ENCODE measurements at regions not wholly inside any gene's neighbourhood (a gene's known extent, or its start where the extent isn't known, plus 50 kb on each side); places are given as distances from the start of the nearest gene placed in this dataset.

DNA sequence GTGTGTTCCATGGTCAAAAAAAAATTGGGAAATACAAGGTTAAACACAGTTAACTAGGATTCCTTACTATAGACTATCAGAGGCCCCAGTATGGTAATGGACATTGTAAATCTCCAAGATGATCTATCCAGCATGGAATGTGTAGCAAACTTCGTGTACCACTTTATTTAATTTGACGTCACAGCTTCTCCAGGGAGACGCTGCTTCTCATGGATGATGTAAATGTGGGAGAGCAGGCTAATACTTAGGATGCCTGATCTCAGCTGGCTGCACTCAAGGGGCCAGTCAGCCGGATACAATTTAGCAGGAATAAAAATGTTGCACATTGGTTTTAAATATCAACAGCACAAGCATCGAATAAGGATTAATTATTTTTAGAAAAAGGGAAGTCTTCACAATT lies 111.7 kb upstream of the HPF1 start:
- TF ChIP-seq EZH2 (IDR thresholded peaks at IDR 0.05; ENCODE audit: low read depth), result no peak
- no peak for TF ChIP-seq CTCF (conservative IDR thresholded peaks at IDR 0.05)
- Histone ChIP-seq H3K4me1 (replicated peaks; ENCODE audit: insufficient read depth) (no peaks in the 10 kb centered on the region), H3K4me3 (no peak overlapping the region), H3K4me2 (no peak overlapping the region), H3K79me2 (ENCODE audit: low read depth) (no peaks in the 10 kb centered on the region), H3K27me3 (ENCODE audit: insufficient read depth, low read depth) (no peaks in the 10 kb centered on the region), H3K27ac (no peak overlapping the region), H3K36me3 (ENCODE audit: low read depth) (no peaks in the 10 kb centered on the region), H2AFZ (no peak overlapping the region), H3K9me3 (ENCODE audit: insufficient read depth, low read depth) (no peaks in the 10 kb centered on the region), H3F3A (ENCODE audit: insufficient read depth, low read depth) (no peaks in the 10 kb centered on the region), H4K20me1 (ENCODE audit: insufficient read depth) (no peaks in the 10 kb centered on the region), H3K9me2 (ENCODE audit: insufficient read depth) (no peaks in the 10 kb centered on the region)
- DNase-seq, result no peak
- intact Hi-C loops (cut with micrococcal nuclease; ENCODE audit: unreplicated experiment), result no loop called here
- BruUV-seq (replicated peaks), result no TSS peak
- ChIA-PET CTCF (no interaction called here), POLR2A (ENCODE audit: unreplicated experiment) (interaction anchor here (0.6 kb wide), 1 partner anchor 1581 kb away, joined by 3 read pairs; no protein-coding TSS in a partner anchor)

- Histone ChIP-seq H3K4me2 (no peak overlapping the region), H3K4me1 (replicated peaks; ENCODE audit: insufficient read depth) (no peaks in the 10 kb centered on the region), H2AFZ (no peak overlapping the region), H3K4me3 (no peak overlapping the region), H3K36me3 (ENCODE audit: low read depth) (no peaks in the 10 kb centered on the region), H3K9me3 (ENCODE audit: insufficient read depth, low read depth) (no peaks in the 10 kb centered on the region), H3K79me2 (ENCODE audit: low read depth) (no peaks in the 10 kb centered on the region), H3K27me3 (ENCODE audit: insufficient read depth, low read depth) (no peaks in the 10 kb centered on the region), H3F3A (ENCODE audit: insufficient read depth, low read depth) (no peaks in the 10 kb centered on the region), H3K27ac (no peak overlapping the region), H3K9me2 (ENCODE audit: insufficient read depth) (no peaks in the 10 kb centered on the region), H4K20me1 (ENCODE audit: insufficient read depth) (no peaks in the 10 kb centered on the region)
- no peak for DNase-seq
- ChIA-PET CTCF (no interaction called here), POLR2A (ENCODE audit: unreplicated experiment) (no interaction called here)
- no TSS peak for BruUV-seq (replicated peaks)
- intact Hi-C loops (cut with micrococcal nuclease; ENCODE audit: unreplicated experiment), result no loop called here
- TF ChIP-seq CTCF (conservative IDR thresholded peaks at IDR 0.05), result no peak
- TF ChIP-seq EZH2 (IDR thresholded peaks at IDR 0.05; ENCODE audit: low read depth), result no peak
Observed at GRCh38 chr4:169861593-169861992, 103.8 kb upstream of the HPF1 start.

- no peak overlapping the region for H3K27ac ChIP-seq
- no peak overlapping the region for H3K4me3 ChIP-seq
- no peaks in the 10 kb centered on the region for H3F3A ChIP-seq (ENCODE audit: insufficient read depth, low read depth)
- intact Hi-C loops (cut with micrococcal nuclease; ENCODE audit: unreplicated experiment), result no loop called here
- H3K4me2 ChIP-seq, result no peak overlapping the region
- no peaks in the 10 kb centered on the region for H3K36me3 ChIP-seq (ENCODE audit: low read depth)
- H3K9me2 ChIP-seq (ENCODE audit: insufficient read depth), result no peaks in the 10 kb centered on the region
- TF ChIP-seq EZH2 (IDR thresholded peaks at IDR 0.05; ENCODE audit: low read depth), result no peak
- no peak for TF ChIP-seq CTCF (conservative IDR thresholded peaks at IDR 0.05)
- H2AFZ ChIP-seq, result no peak overlapping the region
- H3K79me2 ChIP-seq (ENCODE audit: low read depth), result no peaks in the 10 kb centered on the region
- CTCF ChIA-PET, result no interaction called here
- POLR2A ChIA-PET (ENCODE audit: unreplicated experiment), result interaction anchor here (0.5 kb wide), 2 partner anchors 25 to 79 kb away, joined by 4 to 7 read pairs; no protein-coding TSS in a partner anchor
- H3K4me1 ChIP-seq (replicated peaks; ENCODE audit: insufficient read depth), result no peaks in the 10 kb centered on the region
- H3K27me3 ChIP-seq (ENCODE audit: insufficient read depth, low read depth), result no peaks in the 10 kb centered on the region
- no peaks in the 10 kb centered on the region for H4K20me1 ChIP-seq (ENCODE audit: insufficient read depth)
- no peak for DNase-seq
- H3K9me3 ChIP-seq (ENCODE audit: insufficient read depth, low read depth), result no peaks in the 10 kb centered on the region
- no TSS peak for BruUV-seq (replicated peaks)
Observed at GRCh38 chr4:169859366-169860216, 101.8 kb upstream of the HPF1 start.
